HG03045 (cell line): ENCODE measurements at regions not wholly inside any gene's neighbourhood (a gene's known extent, or its start where the extent isn't known, plus 50 kb on each side); places are given as distances from the start of the nearest gene placed in this dataset.

Source experiments
- ATAC-seq: cut with Tn5 transposase; IDR thresholded peaks from one replicate; pipeline ENCODE4 v1.9.1; 2021; ENCODE audit warnings: mild to moderate bottlenecking, moderate library complexity; ENCODE audit not compliant: unreplicated experiment

DNA sequence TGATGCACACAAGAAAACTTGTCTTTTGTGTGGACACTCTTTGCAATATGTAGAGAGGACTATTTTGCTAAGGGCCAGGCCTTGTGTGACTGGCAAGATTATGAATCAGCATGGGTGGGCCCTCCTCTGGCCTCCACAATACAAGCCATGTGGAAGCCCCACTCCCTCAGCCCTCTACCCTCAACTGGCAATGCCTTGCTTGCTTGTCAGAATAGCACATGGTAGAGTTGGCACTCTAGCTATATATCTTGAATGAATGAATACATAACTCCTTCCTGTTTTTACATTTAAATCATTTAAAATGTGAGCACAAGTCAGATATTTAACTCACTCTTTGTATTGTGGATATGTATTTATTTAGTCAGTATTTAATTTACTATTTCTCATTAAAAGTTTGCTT lies 805.4 kb upstream of the GYPC start:
- ATAC-seq = no peak

DNA sequence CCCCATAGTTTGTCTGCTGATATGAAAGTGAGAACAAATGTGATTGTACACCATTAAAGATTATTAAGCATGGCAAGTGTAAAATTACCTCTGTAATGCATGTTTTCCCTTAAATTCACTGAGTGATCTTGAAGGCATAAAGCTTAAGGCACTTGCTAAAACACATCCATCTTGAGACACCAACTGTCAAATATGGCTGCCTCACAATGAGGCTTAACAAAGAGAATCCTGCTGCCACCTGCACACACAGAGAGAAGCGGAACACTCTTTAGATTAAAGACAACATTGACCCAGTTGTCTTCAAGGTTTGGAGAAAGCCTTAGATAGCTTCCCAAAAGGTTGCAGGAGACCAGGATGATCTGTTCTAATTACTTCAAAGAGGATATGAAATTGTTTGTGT lies 803.6 kb upstream of the GYPC start:
- no peak for ATAC-seq

DNA sequence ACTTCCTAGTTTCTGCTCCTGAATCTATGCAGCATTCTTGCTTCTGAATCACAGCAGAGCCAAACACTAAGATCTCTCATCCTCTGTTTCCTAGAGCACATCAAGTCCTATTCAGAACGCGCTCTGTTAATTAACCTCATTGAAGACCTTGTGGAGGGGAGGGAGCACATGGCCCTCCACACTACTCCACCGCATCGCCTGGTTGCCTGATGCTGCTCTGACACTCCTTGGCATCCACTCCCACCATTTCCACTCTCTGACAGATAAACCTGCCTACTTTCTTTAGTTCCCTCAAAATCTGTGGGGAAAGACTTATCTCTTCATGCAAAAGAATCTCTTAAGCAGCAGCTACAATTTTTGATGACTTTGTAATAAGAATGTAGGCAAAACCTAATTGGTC lies 802.3 kb upstream of the GYPC start:
- ATAC-seq = no peak

DNA sequence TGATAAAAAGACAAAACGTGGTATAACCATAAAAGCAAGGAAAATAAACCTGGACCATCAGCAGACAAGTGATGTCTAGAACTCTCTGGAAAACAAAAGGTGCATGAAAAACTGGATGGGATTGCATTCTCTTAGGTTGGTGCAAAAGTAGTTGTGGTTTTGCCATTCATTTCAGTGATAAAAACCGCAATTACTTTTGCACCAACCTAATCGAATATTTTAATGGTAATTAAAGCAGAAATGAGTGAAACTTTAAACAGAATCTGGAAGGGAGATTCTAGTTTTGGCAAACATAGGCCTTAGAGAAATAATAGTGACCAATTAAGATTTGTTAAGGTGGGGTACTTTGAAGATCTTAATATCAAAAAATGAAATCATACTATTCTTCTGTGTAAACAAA lies 800.8 kb upstream of the GYPC start:
- no peak for ATAC-seq

DNA sequence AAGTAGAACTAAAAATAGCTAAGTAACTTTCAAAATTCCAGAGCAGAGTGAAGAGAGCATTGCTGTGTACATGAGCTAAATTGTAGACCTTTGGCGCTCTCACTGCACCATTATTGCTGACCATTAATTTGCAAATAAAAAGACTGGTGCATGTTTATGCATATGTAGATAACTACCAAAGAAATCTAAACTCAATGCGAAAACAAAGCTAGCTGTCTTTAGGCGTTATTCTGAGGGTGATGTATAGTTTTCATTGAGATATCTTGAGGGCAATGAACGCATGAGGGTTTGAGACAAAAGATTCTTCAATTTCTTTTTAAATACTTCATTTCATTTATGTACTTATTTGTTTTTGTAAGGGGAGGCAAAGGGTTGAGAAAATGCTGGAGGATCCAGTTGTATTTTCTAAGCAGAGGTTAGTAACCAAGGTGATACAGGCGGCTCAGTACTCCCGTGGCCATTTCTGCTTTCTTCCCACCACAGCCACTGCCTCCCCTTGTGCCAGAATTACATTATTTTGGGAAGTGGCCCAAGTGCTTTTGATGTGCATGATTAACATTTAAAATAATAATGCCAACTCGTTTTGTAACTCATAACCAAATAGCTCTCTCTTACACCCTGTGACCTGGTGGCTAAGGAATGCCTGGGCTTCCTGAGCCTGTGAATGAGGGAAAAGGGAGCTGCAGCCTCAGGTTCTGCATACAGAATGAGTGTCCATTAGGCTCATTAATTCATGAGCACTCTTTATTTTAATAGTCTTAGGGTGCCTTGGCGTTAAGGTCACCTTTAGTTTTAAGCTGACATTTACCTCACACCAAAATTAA lies 797.8 kb upstream of the GYPC start:
- no peak for ATAC-seq

DNA sequence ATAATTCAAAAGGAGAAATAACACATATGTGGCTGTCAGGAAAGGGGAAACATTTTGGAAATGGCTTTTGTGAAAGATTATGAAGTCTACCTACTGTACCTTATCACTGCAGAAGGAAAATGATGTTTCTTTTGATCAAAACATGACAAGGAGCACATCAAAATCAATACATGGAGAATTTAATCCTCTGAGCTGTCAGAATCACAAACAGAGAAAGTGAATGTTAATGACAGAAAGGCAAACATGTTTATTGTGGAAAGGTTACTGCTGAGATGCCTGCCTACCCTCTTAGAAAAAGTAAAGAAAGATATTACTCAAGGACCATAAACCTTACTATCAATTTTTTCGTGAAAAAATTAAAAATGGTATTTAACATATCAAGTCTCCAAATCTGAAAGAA lies 794.5 kb upstream of the GYPC start:
- ATAC-seq = no peak

DNA sequence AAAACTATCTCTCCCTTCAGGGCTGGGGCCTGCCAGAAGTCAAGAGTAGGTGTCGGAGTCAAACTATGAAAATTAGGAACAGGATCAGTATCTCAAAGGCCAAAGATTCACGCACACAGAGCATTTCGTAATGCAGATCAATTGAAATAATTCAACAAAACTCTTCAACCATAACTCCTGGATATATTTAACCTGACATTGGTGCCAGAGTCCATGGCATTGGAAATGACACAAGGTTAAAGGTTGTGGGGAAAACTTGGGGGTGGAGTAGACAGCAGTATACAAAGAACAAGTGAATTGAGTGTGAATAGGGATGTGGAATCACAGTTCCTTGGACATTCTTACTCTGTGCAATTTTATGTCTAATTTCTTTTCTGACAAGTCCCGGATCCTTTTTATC lies 788.0 kb upstream of the GYPC start:
- ATAC-seq = no peak

DNA sequence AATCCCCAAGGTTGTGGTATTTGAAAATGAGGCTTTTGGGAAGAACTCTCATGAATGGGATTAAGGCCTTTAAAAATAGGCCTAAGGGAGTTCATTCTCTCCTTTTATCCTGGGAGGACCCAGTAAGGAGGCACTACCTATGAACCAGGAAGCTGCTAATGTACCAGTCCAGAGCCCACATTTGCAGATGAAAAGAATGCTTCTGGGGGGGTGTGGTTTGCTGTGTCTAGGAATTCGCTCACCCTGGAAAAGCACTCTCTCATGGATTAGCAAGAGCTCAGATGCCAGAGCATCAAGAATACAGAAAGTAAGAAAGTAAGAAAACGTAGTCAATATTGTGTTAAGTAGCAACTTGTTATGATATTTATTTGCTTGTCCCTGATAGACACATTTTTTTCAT lies 785.7 kb upstream of the GYPC start:
- no peak for ATAC-seq

DNA sequence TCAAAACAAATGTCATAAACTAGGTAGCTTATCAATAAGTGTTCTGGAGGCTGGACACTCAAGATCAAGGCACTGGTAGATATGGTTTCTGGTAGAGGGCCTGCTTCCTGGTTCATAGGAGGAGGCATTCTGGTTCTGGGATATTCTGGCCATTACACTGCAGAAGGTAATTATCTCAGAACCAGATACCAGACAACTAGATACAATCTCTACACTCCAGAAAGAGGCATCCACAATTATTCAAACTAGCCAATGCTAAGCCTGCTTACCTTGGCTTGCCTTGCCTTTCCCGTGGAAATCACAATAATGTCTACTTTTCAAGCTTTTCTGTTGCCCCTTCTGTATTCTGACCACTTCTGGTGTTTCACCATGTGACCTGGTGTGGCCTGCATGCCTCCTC lies 785.2 kb upstream of the GYPC start:
- no peak for ATAC-seq

DNA sequence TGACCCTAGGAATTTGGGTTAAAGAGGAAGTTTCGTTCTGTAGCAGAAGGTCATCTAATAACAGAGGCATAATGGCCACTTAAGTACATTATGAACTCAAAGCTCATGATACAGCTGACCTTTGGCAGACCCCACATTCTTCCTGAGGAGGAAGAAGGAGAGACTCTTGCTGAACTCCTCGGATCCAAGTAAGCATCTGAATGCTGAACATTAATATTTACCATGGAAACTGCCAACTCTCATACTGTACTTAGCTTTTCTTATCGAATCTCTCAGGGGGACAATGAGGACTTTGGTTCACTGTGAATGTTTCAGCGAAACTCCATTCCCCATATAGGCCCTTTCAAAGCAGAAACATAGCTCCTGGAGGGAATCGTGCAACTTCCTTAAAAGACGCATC lies 781.4 kb upstream of the GYPC start:
- ATAC-seq = no peak

DNA sequence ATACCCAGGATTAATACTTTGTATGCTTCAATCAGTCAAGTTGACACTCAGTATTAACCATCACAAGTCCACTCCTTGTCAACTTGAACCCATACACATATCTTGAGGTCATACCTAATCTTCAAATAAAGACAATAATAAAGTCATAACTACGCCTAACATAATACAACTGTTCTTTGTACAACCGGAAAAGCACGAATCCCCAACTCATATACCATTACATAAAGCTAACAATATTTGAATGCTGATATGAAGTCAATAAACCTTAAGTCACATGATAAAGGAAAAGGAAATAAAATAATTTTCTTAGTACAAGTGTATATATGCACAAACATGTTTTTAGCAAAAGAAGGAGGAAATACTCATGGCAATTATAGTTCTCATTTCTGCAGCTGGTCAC lies 770.6 kb upstream of the GYPC start:
- ATAC-seq = no peak

DNA sequence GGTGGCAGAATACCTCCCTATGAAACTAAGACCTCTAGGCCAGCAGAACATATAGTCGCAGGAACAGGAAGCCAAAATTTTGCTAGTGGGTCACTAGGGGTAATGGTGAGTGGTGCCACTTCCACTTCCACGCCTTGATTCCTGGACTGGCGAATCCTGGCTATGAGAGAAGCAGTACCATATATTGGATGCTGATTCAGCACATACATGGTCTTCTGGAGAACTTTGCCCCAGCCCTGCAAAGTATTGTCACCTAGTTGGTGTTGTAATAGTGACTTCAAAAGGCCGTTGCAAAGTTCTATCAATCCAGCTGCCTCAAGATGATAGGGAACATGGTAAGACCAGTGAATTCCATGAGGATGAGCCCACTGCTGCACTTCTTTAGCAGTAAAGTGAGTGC lies 769.8 kb upstream of the GYPC start:
- ATAC-seq = no peak

DNA sequence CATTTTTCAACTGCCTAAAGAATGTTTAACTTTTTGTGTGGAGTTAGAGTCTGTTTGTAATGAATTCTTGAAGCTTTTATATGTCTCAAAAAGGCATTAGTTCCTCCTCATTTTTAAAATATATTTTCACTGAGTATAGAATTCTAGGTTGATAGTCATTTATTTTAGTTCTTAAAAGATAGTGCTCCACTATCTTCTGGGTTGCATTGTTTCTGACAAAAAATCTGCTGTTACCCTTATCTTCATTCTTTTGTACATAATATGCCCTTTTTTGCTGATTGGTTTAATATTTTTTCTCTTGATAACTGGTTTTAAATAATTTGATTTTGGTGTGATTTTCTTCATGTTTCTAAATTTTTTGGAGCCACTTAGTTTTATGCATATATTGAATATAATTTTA lies 754.7 kb upstream of the GYPC start:
- ATAC-seq = no peak

DNA sequence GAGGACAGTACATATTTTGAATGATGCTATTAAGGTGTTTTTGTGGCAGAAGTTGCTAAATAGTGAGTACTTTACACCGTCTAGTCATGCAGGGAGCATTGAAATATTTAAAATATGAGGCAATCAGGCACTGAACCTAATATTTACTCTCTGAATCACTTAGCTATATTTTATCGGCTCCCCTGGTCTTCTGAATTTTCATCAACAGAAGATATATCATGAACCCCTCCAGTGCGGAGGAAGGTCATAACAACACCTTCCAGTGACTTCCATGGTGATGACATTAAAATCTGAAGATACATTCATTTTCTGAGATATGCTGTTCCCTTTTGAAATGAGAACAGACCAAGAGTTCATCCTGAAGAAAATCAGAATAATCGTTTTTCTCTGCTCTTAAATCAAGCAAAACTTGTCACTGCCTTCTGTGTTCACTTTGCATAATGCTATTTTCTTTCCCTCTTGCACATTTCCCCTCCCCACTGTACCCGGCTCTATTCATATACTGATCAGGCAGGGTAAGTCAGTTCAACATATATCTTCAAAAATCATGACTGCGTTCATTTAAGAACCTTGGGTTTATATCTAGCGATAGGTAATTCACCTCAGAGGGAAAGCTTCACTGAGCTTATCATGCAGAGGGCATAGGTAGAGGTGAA lies 729.9 kb upstream of the GYPC start:
- ATAC-seq = no peak

DNA sequence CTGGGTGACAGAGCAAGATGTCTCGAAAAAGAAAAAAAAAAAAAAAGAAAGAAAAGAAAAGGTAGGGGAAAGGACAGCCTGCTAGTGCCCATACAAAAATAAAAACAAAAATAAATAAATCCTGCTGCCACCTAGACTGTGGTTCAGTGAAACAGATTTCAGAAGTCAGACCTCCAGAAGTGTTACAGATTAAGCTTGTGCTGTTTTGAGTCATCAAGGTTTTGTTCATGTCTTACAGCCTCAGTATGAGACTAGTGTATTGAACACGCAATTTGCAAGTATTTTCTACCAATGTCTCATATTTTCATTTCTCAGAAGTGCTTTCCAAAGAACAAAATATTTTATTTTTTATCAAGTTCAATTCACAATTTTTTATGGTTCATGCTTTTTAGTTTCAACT lies 720.4 kb upstream of the GYPC start:
- no peak for ATAC-seq

DNA sequence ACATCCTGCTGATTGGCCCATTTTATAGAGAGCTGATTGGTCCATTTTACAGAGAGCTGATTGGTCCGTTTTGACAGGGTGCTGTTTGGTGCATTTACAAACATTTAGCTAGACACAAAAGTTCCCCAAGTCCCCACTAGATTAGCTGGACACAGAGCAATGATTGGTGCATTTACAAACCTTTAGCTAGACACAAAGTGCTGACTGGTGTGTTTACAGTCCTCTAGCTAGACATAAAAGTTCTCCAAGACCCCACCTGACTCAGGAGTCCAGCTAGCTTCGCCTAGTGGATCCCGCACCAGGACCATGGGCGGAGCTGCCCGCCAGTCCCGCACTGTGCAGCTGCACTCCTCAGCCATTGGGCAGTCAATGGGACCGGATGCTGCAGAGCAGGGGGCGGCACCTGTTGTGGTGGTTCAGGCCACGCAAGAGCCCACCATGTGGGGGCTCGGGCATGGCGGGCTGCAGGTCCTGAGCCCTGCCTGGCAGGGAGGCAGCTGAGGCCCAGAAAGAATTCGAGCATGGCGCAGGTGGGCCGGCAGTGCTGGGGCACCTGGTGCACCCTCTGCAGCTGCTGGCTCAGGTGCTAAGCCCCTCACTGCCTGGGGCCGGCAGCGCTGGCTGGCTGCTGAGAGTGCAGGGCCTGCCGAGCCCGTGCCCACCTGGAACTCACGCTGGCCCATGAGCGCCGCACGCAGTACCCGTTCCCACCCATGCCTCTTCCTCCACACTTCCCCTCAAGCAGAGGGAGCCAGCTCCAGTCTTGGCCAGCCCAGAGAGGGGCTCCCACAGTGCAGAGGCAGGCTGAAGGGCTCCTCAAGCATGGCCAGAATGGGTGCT lies 713.2 kb upstream of the GYPC start:
- no peak for ATAC-seq

DNA sequence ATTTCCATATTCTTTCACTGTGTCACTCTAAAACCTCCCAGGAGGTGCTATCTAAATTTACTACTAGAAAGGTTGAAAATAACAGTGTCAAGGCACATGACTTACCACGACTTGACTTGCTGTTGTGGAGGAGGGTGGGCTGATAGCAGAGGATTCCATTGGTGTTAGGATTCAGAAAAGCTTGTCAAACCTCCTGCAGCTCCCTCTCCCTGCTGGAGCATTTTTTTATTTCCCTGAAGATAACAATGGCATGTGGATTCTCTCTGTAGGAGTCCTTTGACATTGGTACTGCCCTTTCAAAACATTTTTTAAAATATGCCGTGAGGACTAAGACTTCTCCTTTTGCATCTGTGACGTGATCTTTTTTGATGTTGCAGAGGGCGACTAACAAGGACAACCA lies 696.9 kb upstream of the GYPC start:
- ATAC-seq = no peak

DNA sequence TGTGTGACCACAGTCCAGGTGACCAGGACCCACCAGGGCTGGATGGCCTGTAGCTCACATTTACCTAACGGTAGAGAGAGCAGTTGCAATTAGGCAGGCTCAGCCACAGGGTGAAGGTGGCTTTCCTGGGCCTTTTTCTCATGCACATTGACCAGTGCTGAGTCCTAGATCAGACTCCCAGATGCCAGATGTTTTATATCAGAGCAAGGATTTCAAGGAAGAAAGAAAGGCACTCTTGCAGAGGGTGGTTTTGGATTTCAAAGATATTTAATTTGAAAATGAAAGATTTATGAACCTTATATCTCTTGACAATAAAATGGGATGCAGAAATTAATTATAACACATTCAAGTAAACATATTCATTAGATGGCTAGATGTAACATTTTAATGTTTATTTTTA lies 694.2 kb upstream of the GYPC start:
- no peak for ATAC-seq

DNA sequence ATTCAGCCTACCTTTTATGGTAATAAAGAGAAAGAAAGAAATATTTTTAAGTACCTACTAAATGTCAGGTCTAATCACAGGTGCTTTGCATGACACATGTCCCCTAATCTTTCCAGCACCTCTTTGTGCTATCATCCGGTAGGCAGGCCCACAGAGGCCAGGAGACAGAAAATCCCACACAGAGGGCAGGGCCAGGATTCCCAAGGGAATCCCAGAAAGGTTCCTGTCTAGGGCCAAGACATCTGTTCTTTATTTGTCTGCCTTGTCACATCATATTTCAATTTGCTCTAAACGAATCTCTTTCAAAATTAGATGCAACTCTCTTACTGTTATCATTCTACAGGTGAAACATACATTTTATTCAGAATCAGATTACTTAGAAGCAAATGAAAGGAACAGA lies 676.1 kb upstream of the GYPC start:
- ATAC-seq = no peak

DNA sequence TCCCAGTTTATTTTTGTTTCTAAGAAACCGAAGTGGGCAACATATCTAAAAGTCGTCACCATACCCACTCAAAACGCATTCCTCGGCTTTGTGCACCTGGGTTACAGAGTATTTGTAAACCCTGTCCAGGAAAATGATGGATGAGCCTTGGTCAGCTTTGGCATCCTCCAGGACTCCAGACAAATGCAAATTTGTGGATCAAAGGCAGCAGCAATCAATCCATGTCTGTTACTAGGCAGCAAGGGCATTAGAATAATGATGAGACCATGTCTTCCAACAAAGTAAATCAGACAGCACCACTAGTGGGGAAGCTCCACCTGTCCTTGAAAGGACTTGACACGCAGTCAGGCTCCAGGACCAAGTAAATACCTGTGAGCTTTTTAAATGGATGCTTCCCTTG lies 672.6 kb upstream of the GYPC start:
- ATAC-seq = no peak

DNA sequence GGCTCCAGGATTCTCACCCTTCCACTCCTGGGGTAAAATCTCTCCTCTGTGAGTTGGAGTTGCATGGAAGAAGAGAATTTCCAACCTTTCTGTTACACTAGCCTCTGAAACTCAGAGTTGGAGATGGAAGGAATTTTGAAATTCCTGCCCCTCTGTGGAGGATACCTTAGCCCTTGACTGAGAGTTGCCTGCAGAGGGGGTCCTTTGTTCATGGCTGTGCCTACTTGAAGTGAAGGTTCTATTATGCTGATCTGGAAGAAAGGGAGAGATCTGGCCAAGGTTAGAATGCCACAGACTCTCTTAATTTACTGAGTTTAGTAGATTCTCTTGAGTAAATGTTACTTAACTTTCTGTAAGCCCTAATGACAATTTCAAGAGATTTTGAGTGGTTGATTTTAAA lies 626.6 kb upstream of the GYPC start:
- no peak for ATAC-seq

DNA sequence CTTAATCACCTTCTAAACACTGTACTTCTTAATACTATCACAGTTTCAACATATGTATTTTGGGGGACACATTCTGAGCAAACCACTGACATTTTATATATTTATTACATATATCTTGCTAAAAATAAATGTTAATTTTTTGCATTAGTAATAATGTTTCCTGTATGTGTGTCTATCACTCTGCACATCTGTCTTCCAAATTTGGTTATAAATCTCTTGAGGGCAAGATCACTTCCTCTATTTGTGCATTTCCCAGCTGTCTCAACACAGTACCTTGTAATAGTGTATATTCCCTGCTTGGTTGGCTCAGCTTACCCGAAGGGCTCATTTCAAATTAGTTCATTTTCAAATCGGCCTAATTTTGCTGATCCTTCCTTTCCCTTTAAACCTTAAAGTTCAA lies 617.1 kb upstream of the GYPC start:
- ATAC-seq = no peak
